ENCODE measurements at regions not wholly inside any gene's neighbourhood (a gene's known extent, or its start where the extent isn't known, plus 50 kb on each side); places are given as distances from the start of the nearest gene placed in this dataset.

DNA sequence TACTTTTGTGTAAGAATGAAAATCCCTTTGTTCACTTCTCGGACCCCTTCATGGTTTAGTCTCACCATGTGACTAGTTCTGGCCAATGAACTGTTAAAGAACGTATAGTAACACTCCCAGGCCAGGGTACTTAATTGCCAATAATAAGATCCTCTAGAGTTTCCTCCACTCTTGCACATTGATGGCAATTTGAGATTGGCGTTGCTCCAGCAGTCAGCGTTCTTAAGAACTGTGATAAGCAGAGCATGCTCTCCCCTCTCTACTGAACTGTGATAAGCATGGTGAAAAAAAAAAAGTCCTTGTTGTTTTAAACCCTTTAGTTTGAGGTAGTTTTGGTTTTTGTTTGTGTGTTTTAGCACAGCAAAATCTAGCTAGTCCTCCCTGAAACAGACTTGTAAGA is 854.5 kb downstream of the SLC6A15 start:
- no peaks in the 10 kb centered on the region for H3K4me1 ChIP-seq
- no peak overlapping the region for H3K4me3 ChIP-seq
- no peaks in the 10 kb centered on the region for H3K9me3 ChIP-seq
- no peaks in the 10 kb centered on the region for H3K36me3 ChIP-seq
- WGBS, 2 donors = 71 to 72% methylated on average over 4 of the region's 4 CpGs
- no peak for DNase-seq (ENCODE audit: low spot score in 2 of 2)
- H3K27me3 ChIP-seq = no peaks in the 10 kb centered on the region
- no peak overlapping the region for H3K27ac ChIP-seq
- TF ChIP-seq EP300 (IDR thresholded peaks at IDR 0.05) (no peak), POLR2A (IDR thresholded peaks at IDR 0.05) (no peak)
- TF ChIP-seq, protein P1, sequence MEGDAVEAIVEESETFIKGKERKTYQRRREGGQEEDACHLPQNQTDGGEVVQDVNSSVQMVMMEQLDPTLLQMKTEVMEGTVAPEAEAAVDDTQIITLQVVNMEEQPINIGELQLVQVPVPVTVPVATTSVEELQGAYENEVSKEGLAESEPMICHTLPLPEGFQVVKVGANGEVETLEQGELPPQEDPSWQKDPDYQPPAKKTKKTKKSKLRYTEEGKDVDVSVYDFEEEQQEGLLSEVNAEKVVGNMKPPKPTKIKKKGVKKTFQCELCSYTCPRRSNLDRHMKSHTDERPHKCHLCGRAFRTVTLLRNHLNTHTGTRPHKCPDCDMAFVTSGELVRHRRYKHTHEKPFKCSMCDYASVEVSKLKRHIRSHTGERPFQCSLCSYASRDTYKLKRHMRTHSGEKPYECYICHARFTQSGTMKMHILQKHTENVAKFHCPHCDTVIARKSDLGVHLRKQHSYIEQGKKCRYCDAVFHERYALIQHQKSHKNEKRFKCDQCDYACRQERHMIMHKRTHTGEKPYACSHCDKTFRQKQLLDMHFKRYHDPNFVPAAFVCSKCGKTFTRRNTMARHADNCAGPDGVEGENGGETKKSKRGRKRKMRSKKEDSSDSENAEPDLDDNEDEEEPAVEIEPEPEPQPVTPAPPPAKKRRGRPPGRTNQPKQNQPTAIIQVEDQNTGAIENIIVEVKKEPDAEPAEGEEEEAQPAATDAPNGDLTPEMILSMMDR (IDR thresholded peaks at IDR 0.05) = no peak

DNA sequence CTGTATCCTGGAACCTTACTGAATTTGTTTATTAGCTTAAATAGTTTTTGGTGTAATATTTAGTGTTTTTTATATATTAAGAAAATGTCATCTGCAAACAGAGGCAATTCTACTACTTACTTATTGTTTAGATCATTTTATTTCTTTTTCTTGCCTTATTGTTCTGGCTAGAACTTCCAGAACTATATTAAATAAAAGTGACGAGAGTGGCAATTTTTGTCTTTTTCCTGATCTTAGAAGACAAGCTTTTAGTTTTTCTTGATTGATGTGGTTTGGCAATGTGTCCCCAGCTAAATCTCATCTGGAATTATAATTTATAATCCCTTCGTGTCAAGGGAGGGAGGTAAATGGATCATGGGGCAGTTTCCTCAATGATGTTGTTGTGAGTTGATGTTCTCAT is 857.8 kb downstream of the SLC6A15 start:
- 85% methylated on average over 2 of the region's 2 CpGs for WGBS, 2 donors
- DNase-seq (ENCODE audit: low spot score in 2 of 2) = no peak
- Histone ChIP-seq H3K4me1 (no peaks in the 10 kb centered on the region), H3K4me3 (no peak overlapping the region), H3K36me3 (no peaks in the 10 kb centered on the region), H3K27ac (no peak overlapping the region), H3K27me3 (no peaks in the 10 kb centered on the region), H3K9me3 (no peaks in the 10 kb centered on the region)
- TF ChIP-seq, protein P1 (IDR thresholded peaks at IDR 0.05) = no peak
- TF ChIP-seq POLR2A (IDR thresholded peaks at IDR 0.05) (no peak), EP300 (IDR thresholded peaks at IDR 0.05) (no peak)

DNA sequence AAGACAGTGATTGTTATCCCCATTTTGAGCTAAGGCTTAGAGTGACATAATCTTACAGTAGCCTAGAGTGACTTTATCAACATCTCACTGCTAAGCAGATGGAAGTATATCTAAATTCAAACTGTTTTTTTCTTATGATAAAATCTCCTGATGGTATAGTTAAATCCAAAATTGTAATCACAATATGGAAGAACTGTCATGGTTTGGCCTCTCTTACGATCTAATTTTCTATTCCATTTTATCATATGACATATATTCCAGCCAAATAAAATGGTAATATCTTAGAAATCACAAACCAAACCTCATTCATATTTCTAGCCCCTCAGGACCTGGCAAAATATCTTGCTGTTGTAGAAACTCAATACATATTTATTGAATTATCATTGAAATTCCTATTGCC is 864.7 kb downstream of the SLC6A15 start:
- DNase-seq (ENCODE audit: low spot score in 2 of 2) = no peak
- H3K36me3 ChIP-seq = peaks cover 0 to 2% (median 0%) of the 10 kb centered on the region in 3 donors
- no peak overlapping the region for H3K27ac ChIP-seq
- 85 to 91% methylated on average over 1 of the region's 1 CpG for WGBS, 2 donors
- no peaks in the 10 kb centered on the region for H3K4me1 ChIP-seq
- H3K27me3 ChIP-seq = no peaks in the 10 kb centered on the region
- H3K9me3 ChIP-seq = no peaks in the 10 kb centered on the region
- no peak overlapping the region for H3K4me3 ChIP-seq
- TF ChIP-seq EP300 (IDR thresholded peaks at IDR 0.05) = no peak

DNA sequence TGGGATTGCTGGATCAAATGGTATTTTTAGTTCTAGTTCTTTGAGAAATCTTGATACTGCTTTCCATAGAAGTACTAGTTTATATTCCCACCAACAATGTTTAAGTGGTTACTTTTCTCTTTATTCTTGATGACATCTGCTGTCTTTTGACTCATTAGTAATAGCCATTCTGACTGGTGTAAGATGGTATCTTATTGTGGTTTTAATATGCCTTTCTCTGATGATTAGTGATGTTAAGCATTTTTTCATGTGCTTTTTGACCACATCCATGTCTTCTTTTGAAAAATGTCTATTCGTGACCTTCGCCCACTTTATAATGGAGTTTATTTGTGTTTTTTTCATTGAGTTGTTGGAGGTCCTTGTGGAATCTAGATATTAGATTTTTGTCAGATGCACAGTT is 865.7 kb downstream of the SLC6A15 start:
- TF ChIP-seq EP300 (IDR thresholded peaks at IDR 0.05) (no peak), POLR2A (IDR thresholded peaks at IDR 0.05) (no peak)
- TF ChIP-seq, protein P1 (IDR thresholded peaks at IDR 0.05) = no peak
- Histone ChIP-seq H3K4me1 (no peaks in the 10 kb centered on the region), H3K4me3 (no peak overlapping the region), H3K9me3 (no peaks in the 10 kb centered on the region), H3K27me3 (no peaks in the 10 kb centered on the region), H3K36me3 (peaks cover 0 to 2% (median 0%) of the 10 kb centered on the region in 3 donors), H3K27ac (no peak overlapping the region)
- no peak for DNase-seq (ENCODE audit: low spot score in 2 of 2)
- 93 to 98% methylated on average over 2 of the region's 2 CpGs for WGBS, 2 donors

DNA sequence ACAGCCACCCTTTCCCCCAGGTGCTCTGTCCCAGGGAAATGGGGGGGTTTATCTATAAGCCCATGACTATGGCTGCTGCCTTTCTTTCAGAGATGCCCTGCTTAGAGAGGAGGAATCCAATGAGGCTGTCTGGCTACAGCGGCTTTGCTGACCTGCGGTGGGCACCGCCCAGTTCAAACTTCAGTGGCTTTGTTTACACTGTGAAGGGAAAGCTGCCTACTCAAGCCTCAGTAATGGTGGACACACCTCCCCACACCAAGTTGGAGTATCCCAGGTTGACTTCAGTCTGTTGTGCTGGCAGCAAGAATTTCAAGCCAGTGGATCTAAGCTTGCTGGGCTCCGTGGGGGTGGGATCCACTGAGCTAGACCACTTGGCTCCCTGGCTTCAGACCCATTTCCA is 869.2 kb downstream of the SLC6A15 start:
- Histone ChIP-seq H3K9me3 (peaks cover 0 to 2% (median 0%) of the 10 kb centered on the region in 4 donors), H3K4me1 (no peaks in the 10 kb centered on the region), H3K4me3 (no peak overlapping the region), H3K36me3 (peaks cover 0 to 2% (median 0%) of the 10 kb centered on the region in 3 donors), H3K27me3 (no peaks in the 10 kb centered on the region), H3K27ac (no peak overlapping the region)
- TF ChIP-seq POLR2A (IDR thresholded peaks at IDR 0.05) = no peak
- no peak for DNase-seq (ENCODE audit: low spot score in 2 of 2)
- 95 to 98% methylated on average over 4 of the region's 4 CpGs for WGBS, 2 donors

DNA sequence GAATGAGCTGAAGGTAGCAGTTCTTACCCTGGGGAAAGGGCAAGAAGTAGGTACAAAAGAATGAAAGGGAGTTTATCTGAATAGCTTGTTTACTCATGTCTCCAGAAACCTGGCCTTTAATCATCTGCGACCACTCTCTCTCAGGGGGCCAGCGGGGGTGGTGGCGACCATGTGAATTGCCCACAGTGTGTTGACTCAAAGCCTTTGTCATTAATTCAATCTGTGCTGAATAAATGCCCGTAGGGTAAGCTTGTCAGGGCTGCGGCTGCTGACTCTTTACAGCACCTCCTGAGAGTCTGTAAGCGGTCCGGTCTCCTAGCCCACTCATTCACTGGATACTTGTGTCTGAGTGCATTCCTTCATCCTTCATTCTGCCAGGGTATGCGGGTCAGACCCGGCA is 874.4 kb downstream of the SLC6A15 start:
- Histone ChIP-seq H3K27me3 (no peaks in the 10 kb centered on the region), H3K9me3 (peaks cover 0 to 9% (median 0%) of the 10 kb centered on the region in 4 donors), H3K4me1 (no peaks in the 10 kb centered on the region), H3K27ac (no peak overlapping the region), H3K4me3 (no peak overlapping the region), H3K36me3 (no peaks in the 10 kb centered on the region)
- TF ChIP-seq EP300 (IDR thresholded peaks at IDR 0.05) = no peak
- TF ChIP-seq, protein P1 (IDR thresholded peaks at IDR 0.05) = no peak
- TF ChIP-seq POLR2A (IDR thresholded peaks at IDR 0.05) = no peak
- no peak for DNase-seq (ENCODE audit: low spot score in 2 of 2)
- 69% methylated on average over 9 of the region's 9 CpGs for WGBS, 2 donors
